HEK293 (cell line): ENCODE measurements at regions not wholly inside any gene's neighbourhood (a gene's known extent, or its start where the extent isn't known, plus 50 kb on each side); places are given as distances from the start of the nearest gene placed in this dataset.

Source experiments
- BCL6B ChIP-seq: fragments of 450-650 bp; formaldehyde crosslinking; IDR thresholded peaks from 2 replicates; pipeline ENCODE4 v1.5.1; 2017; ENCODE audit warnings: missing biosample characterization, missing genetic modification characterization
- CTCF ChIP-seq: fragments of 450-650 bp; formaldehyde crosslinking; IDR thresholded peaks from 2 replicates; pipeline ENCODE4 v1.5.1; 2016; ENCODE audit warnings: missing biosample characterization, missing genetic modification characterization
- PBX3 ChIP-seq: sonication (generic); formaldehyde crosslinking; IDR thresholded peaks from 2 replicates; pipeline ENCODE4 v1.8.1; 2022; ENCODE audit warnings: mild to moderate bottlenecking, moderate library complexity, missing genetic modification reagents
- YY1 ChIP-seq: fragments of 450-650 bp; formaldehyde crosslinking; IDR thresholded peaks from 2 replicates; pipeline ENCODE4 v1.5.1; 2018; ENCODE audit warnings: missing biosample characterization, missing genetic modification characterization
- ZBTB20 ChIP-seq: fragments of 450-650 bp; formaldehyde crosslinking; IDR thresholded peaks from 2 replicates; pipeline ENCODE4 v1.5.1; 2016; ENCODE audit warnings: missing biosample characterization, missing genetic modification characterization
- ZNF416 ChIP-seq: fragments of 450-650 bp; formaldehyde crosslinking; IDR thresholded peaks from 2 replicates; pipeline ENCODE4 v1.5.1; 2016; ENCODE audit warnings: missing biosample characterization, missing genetic modification characterization

- TF ChIP-seq CTCF (tag by site-specific recombination) (no peak), YY1 (no peak), BCL6B (tag by site-specific recombination) (no peak), ZBTB20 (tag by site-specific recombination) (no peak), PBX3 (CRISPR knock-in tag) (no peak), ZNF416 (tag by site-specific recombination) (no peak)
Observed at GRCh38 chr6:27847706-27848105, 64.5 kb downstream of the OR2B2 start.
